ENCODE measurements at regions not wholly inside any gene's neighbourhood (a gene's known extent, or its start where the extent isn't known, plus 50 kb on each side); places are given as distances from the start of the nearest gene placed in this dataset.

DNA sequence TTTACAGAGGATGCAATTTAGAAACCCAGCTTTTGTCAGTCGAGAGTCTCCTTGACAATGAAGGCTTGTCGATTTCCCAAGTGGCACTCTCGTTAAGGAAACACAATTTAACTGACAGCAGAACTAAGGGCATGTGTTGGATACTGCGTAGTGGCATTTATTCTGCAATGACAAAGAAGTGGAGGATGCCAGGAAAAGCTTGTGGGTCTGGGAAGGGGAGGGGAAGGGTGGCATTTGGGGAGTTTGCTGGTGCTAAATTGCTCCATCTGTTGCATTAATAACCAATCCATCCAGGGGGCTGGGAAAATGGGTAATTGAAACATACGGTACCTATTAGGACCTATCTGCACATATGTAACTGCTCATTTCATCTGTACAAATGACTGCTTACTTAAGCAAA is 190.6 kb downstream of the NSG2 start:
- no peak for DNase-seq

DNA sequence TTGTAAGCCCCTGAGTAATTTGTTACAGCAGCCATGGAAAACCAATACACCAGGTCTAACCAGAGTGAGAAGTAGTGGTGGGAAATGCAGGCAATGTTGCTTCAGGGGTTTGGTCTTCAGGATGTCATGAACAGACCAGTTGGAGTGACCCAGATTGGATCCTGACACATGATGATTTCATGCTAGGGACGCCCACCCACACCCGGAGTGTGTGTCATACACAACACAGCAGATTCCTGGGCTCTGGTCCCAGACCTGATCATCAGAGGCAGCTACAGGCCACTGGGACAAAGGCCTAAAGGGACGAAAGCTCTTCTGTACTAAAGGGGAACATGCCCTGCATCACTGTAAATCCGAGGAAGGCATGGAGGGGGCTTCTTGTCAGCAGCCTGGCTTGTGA is 194.2 kb downstream of the NSG2 start:
- no peak for DNase-seq

DNA sequence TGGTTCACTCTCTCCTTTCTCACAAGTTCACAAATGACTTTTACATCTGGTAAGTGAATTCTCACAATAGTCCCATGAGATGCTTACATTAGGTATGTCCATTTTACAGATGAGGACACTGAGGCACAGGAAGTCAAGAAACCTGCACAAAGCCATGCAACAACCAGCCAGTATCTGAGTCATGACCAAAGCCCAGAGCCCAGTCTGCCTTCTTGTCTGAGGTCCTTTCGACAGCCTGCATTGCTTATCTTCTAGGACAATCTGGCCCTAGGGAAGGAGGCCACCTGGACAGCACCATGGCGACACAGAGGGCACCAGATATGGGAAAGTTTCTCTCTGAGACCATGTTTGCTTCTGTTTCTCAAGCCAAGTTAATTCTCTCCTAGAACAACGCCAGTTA is 197.1 kb downstream of the NSG2 start:
- no peak for DNase-seq

DNA sequence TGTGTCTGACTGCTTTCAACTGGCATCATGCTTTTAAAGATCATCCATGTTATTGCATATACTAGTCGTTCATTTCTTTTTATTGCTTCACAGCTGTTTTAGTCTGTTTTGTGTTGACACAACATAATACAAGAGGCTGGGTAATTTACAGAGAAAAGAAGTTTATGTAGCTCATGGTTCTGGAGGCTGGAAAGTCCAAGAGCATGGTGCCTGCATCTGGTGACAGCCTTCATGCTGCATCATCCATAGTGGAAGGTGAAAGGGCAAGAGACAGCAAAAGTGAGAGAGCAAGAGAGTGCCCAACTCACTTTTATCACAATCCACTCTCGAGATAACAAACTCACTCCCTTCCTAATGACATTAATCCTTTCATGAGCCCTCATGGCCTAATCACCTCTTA is 198.4 kb downstream of the NSG2 start:
- no peak for DNase-seq

DNA sequence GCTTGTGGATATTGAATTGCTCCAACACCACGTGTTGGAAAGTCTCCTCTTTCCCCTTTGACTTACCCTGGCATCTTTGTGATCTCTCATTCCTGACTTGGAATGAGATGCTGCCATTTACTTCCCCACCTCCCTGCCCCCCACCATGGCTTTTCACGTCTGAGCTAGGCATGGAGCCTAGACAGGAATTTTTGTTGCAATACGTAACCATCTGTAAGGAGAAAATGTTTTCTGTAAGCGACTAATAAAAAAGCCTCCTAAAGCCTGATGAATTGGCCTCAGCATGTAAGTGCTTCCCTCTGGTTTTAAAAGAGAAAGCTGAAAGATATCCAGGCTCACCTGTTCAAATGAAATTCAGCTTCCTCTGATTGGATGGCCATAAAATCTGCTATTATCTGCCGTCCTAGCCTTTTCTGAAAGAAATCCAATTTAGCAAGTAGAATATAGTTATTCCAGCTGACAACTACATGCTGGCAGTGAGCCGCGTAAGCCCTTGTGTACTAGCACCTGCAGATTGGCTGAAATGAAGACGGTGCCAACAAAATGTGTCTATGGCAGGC is 200.1 kb downstream of the NSG2 start:
- DNase-seq, result no peak

DNA sequence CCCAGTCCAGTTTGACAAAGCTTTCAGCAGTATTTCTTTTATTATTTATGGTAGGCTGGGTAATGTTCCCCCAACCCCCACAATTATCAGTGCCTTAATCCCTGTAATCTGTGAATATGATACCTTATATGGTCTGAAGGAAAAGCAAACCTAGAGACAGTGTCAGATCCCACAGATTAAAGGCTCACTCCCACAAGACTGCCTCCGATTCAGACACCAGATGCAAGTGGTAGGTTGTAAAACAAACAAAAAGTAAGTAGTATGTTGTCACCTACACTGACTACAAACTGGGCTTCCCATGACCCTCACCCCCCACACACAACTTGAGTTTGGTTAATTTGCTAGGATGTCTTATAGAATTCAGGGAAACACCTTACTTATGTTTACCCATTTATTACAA is 201.2 kb downstream of the NSG2 start:
- DNase-seq, result no peak

- DNase-seq, result no peak
Observed at GRCh38 chr5:174247301-174247700, 201.8 kb downstream of the NSG2 start.

DNA sequence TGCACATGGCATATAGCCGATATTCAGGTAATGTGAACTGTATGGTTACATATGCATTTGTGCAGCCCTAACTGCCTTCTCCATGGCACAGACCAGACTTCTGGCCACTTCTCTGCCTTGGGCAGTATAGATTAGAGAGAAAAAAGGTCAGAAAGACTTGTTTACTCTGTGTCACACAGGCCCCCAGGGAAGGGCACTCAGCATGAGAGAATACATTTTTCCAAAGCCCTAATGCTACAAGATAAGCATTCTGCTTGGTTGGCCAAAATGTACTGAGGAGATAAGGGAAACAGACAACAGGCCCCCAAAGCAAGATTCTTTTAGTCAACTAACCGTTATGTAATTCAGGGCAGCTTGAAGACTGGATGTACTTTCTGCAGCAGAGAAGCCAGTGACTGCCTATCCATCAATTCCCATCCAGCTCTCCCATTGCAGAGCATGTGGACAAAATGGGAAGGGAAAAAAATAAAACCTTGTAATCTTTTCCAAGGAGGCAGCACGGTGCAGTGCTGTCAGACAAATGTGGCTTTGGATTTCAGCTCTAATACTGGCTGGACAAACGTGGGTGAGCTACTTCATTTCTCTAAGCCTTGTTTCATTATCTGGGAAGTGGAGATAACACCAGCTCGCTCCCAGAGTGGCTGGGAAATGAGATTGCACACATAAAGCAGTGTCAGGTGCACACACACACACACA is 205.9 kb downstream of the NSG2 start:
- DNase-seq, result no peak

DNA sequence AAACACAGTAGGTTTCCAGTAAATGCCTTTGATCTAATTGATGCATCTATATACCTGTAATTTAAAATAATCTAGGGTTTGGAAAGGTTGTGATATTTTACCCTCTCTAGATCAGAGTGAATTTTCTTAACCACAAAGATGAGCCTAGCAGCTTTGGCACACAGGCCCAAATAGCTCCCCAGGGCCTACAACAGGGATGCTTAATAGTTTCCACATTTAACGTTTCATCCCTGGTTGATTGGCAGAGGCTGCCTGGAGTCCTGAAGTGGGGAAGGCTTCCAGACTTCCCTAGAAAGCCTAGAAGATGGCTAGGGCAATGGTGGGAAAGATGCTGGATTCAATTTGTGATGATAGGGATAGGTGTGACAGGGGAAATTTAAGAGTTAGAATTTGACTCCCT is 206.6 kb downstream of the NSG2 start:
- DNase-seq, result no peak

- no peak for DNase-seq
Observed at GRCh38 chr5:174259696-174260420, 214.4 kb downstream of the NSG2 start.

DNA sequence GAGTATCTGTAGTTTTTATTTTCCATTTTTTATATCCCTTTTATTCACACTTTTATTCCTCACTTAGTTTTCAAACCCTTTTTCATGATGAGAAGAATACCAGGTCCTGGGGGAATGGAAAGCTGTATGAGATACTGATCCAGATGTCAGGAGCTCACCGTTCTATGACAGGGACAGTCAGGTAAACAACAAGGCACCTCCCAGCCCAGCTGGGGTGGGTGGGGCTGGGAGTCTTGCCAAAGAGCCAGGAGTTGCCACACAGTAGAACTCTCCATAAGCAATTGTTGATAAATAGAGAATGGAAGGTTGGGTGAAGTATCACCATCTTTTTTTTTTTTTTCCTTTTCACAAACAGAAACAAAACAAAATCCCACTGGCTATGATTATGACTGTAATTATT is 225.8 kb downstream of the NSG2 start:
- DNase-seq, result no peak

GRCh38 chr5:174272671-174273070 is 227.2 kb downstream of the NSG2 start:
- DNase-seq, result no peak

GRCh38 chr5:174273325-174273724 is 227.8 kb downstream of the NSG2 start:
- DNase-seq, result no peak

GRCh38 chr5:174275959-174276358 is 230.5 kb downstream of the NSG2 start:
- DNase-seq, result no peak

- no peak for DNase-seq
Observed at GRCh38 chr5:174281089-174281760, 235.7 kb downstream of the NSG2 start.

- DNase-seq, result no peak
Observed at GRCh38 chr5:174281855-174282254, 236.3 kb downstream of the NSG2 start.

DNA sequence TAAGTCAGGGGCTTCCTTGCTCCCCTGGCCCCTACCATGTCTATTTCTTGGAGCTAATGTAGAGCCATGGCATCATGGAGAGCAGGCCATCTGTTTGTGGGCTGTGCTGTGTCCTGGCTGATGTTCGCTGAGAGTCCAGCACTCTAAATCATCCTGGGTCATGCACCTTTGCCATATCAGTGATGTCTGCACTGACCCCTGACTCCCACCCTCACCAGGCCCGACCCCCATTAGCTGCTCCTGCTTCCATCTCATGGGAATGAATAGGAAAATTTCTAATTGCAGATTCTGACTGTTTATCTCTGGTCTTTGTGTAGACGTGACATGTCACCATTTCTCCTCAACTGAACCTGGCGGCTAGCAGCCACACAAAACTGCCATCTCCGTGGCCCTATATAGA is 236.9 kb downstream of the NSG2 start:
- no peak for DNase-seq

- DNase-seq, result no peak
Observed at GRCh38 chr5:174283211-174284005, 237.9 kb downstream of the NSG2 start.

DNA sequence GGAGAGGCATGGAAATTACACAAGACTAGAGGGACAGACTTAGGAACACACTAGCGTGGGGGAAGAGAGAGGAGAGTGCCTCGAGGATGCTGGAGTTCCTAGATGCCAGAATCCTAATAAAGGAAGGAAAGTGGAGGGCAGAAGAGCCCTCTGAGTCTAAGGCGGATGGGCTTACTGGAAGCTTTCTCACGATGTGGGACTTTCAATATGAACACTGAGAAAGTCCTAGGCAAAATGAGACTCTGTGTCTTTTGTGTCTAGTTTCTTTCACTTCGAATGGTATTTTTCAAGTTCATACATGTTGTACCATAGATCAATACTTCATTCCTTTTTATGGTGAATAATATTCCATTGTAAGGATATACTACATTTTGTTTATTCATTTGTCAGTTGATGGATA is 239.4 kb downstream of the NSG2 start:
- no peak for DNase-seq

GRCh38 chr5:174287761-174288160 is 242.3 kb downstream of the NSG2 start:
- no peak for DNase-seq

- no peak for DNase-seq
Observed at GRCh38 chr5:174288439-174288838, 242.9 kb downstream of the NSG2 start.

DNA sequence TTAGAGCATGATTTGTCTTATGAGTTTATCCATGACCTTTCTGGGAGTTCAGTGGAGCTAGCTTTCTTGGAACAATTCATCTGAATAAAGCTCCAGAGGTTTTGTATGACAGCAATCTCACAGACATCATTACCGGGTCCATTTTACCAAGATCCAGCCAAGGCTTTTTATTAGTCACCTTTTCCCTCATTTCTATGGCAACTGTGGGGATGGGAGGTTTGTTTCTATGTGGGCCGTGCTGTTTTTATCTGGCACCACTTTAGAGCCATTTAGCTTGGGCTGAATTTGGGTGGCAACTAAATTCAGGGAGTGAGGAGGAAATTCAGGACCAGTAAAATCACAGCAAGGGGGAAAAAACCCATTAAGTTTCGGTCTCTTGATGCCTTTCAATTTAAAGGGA is 245.7 kb downstream of the NSG2 start:
- DNase-seq, result no peak

DNA sequence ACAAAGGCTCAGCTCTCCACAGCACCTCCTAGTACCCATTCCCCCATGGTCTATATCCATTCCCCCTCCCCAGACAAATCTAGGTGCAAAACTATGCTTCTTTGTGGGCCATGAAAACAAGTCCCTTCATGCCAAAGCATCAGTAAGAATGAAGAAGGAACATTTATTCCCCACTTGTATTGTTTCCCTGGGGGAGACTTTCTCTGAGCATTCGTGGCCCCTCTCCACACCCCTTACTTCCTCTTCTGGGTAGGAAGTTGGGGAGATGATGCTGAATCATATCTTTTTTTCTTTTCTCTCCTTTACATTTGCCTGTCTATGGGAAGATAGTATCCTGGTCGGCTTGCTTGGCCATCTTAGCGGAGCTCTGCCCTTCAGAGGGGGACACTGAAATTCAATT is 246.8 kb downstream of the NSG2 start:
- no peak for DNase-seq
